AG08396 (cell line): ENCODE measurements at regions not wholly inside any gene's neighbourhood (a gene's known extent, or its start where the extent isn't known, plus 50 kb on each side); places are given as distances from the start of the nearest gene placed in this dataset.
"Not testable (repeated sequence)": the region's sequence is repeated elsewhere in the genome, so short reads cannot be mapped to it uniquely, and the experiment has no call there.

Experiments used
- DNase-seq: peaks from one replicate; pipeline ENCODE4 v3.0.0; 2012; ENCODE audit warnings: low spot score, mixed read lengths

DNA sequence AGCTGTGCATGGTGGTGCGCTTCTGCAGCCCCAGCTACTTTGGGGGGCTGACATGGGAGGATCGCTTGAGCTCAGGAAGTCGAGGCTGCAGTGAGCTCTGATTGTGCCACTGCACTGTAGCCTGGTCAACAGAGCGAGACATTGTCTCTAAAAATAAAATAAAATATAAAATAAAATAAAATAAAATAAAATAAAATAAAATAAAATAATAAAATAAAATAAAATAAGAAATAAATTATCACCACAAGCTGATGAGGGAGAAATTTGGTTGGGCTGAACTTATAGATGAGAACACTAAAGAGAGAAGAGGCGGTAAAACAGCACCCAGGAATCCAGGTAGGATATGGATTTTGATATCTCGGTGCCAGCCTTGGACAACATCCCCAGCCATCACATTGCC lies 933.7 kb downstream of the NLGN4X start:
- no peak for DNase-seq

DNA sequence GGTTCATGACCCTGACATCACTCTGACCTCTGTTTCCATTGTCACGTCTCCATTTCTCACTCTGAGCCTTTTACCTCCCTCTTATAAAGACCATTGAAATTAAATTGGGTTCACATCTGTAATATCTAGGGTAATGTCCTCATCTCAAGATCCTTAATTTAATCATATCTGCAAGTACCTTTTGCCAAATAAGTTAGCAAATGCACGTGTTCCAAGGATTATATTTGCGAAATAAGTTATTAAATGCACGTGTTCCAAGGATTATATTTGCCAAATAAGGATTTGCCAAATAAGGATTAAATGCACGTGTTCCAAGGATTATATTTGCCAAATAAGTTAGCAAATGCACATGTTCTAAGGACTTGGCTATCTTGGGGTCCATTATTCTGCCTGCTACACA lies 938.0 kb downstream of the NLGN4X start:
- no peak for DNase-seq

DNA sequence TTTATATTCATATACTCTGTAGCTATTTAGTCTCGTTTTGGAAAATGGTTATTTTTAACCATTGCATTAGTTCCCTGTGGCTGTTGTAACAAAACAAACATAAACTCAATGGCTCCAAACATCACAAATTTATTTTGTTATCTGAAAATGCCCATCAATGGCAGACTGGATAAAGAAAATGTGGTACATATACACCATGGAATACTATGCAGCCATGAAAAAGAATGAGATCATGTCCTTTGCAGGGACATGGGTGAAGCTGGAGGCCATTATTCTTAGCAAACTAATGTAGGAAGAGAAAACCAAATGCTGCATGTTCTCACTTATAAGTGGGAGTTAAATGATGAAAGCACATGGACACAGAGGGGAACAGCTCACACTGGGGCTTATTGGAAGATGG lies 938.7 kb downstream of the NLGN4X start:
- DNase-seq: not testable (repeated sequence)

DNA sequence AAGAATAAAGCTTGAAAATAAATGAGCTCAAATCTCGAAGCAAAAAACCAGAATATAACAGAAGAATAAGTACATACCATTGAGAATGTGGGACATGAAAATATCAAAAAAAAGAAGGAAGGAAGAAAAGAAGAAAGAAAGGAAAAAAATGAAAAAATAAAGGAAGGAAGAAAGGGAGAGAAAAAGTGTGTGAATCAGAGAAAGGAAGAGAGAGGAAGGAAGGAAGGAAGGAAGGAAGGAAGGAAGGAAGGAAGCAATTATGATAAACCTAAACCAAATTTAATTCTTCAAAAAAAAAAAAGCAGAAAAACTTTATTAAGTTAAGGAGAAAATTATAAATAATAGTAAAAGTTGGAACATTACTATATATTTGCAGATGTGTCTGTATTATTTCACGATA lies 949.8 kb downstream of the NLGN4X start:
- DNase-seq: no peak

DNA sequence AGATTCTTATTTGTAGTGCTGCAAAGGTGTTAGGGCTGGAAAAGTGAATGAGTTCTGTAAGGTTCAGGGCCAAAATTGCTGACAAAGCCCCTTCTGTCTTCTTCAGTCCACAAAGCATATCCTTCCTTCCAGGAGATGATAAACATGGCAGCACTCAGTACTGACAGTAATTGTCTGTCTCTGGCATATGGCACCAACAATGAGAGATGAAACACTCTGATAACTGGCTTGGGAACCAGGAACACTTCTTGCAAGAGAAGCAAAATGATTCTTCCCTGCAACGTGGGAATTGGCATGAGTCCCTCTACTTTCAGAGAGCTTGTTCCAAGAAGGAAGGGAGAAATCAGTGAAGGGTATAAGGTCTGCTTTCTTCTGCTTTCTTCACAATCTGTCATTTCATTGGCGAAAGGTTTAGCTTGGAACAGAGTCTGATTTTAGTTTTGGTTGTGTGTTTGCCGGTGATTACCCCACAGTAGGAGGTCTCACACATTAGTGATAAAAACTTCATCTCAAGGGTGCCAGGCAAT lies 963.3 kb downstream of the NLGN4X start:
- DNase-seq: no peak

DNA sequence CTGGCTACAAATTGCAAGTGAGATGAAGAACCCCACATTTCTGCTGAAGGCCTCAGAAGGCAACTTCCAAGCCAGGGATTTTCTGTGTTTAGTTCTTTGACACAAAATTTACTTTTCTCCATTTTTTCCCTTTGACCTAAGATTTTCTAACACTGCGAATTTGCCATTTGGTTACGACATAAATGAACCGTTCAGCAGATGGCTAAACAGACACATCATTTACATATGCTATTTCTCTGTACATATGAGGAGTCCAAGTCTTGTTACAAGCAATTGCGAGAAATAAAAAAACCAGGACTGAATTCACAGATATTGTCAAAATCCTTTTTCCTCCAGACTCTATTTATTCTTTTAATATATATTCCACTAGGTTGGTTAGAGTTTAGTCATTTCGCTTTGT lies 978.6 kb downstream of the NLGN4X start:
- DNase-seq: no peak

DNA sequence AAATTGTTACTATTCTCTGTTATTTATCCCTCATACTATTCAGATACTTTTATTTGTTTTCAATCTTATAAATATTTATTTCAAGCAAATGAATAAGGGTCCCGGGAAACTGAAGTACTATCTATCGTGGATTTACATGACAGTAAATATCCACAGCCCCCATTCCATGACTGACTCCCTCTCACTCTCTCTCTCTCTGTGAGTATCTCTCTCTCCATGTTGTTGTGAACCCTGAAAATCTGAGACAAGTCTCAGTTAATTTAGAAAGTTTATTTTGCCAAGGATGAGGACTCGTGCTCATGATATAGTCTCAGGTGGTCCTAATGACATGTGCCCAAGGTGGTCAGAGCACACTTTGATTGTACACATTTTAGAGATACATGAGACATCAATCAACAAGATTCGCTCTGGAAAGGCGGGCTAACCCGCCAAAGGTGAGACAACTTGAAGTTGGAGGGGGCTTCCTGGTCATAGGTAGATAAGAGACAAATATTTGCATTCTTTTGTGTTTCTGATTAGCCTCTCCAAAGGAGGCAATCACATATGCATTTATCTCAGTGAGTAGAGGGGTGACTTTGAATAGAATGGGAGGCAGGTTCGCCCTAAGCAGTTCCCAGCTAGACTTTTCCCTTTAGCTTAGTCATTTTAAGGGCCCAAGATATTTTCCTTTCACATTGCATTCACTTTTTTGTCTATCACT lies 986.4 kb downstream of the NLGN4X start:
- no peak for DNase-seq

DNA sequence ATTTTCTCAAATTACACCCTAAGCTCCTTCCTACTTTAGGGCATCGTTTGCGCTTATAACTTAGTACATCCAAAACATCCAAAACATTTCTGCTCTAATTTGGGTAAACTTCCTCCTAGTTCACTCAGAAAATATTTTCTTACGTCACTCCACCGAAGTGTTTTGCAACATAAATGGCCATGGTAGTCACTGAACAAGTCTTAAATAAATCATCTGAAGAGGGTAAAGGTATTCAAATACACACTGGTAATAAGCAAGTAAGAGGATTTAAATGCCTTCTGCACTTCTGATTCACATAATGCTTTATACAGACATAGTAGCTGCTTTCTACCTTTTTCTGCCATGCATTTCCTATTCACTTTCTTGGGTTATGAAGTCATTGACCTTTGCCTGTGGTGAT lies 991.9 kb downstream of the NLGN4X start:
- no peak for DNase-seq

DNA sequence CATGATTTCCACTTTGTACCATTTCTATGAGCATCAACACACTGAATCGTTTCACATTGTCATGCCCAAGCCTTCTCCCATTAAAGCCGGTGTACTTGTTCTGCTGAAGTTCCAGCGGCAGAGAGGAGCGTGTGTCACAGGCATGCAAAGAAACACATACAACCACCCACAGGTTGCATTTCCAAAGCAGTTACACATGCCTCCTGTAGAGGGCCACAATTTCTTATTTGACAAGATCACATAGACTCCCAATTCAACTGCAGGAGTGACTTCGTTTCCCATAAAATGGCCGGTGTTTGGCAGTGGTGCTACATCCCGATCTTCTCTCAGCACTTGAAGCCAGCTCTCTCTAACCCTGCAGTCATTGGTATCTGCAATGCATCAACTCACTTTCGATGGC lies 992.6 kb downstream of the NLGN4X start:
- no peak for DNase-seq

DNA sequence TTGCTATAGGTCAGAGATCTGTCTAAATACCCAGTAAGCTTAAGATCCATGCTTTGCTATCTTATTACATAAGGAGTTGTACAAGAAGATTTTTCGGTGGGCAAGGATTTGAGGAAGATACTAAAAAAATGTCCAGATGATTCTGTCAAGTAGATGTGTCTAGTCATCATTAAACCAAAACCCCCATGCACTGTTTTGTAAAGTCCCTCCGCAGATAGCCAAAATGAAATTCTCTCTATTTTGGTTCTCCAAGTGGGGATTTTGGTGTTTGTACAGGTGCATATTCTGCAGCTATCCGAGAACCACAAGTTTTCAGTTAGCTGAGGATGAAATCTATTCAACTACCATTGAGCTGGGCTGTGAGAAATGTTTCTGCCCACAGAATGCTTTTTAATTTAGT lies 994.8 kb downstream of the NLGN4X start:
- DNase-seq: no peak

DNA sequence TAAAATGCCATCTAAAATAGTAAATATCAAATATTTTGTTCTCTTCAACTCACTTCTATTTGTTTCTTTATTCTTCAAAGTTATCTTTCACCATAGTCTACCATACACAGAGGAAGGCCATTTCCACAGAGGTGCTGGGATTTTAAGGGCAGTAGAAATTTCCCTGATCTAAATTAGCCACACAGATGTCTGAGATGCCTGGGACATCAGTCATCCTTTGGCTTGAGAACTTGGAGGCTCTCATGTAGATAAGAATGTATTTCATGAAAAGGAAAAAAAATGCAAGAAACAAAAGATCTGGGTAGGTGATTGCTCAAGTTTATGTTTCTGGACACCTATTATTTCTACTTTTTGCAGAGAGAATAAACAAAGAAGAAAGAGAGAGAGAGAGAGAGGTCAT lies 1008.2 kb downstream of the NLGN4X start:
- DNase-seq: no peak

DNA sequence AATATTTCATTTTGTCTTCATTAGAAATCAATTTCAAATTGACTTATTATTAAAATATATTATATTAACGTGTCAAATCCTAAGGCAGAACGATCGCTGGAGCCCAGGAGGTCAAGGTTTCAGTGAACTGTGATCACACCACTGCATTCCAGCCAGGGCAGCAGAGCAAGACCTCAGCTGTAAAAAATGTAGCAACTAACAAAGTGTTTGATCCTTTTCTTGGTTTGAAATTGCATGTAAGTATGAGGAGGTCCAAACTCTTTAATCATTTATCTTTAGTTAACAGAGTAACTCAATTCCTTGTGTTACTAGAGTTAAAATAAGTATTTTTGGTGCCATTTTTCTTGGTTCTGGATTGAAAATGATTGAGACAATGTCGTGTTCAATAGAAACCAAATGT lies 1033.9 kb downstream of the NLGN4X start:
- DNase-seq: no peak

DNA sequence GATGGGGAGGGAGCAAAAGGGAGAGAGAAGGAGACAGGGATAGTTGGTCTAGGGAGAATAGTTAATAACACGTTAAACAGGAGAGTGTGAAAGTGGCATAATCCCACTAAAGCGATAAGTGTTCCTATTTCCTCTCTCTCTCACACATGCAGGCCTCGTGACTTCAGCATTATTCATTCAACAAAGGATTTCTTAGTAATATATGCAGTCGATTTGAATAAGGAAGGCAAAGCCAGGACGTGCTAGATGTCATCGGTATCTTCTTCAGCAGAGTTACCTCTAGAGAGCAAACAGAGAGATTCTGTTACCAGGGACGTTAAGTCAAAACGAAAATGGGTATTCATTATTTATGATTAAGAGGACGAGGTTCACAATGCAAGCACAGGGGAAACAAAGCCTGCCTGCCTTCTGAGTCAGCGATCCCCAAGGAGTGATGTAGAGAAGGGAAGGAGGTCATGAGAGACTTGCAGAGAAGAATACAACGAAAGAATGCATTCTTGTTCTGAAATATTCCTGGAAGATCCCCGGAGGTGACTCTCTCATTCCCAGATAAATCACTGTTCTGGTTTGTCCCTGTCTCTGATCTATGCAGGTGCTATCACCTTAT lies 1048.4 kb downstream of the NLGN4X start:
- DNase-seq: no peak

DNA sequence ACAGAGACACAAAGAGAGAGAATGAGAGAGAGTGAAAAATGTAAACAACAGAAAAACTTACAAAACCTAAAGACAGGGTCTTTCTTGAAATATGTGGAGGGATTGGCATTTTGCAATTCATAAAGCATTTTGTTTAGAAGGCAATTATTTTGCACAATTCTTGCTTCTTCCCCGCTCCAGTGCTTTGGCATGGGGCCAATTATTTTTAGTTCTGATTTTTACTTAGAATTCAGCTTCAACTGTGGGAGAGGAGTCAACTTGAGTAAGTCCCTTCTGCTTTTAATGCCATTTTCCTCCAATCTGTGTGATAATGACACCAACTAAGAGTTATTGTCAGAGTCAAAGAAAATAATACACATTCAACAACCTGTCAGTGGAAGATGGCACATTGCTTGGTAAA lies 1051.9 kb downstream of the NLGN4X start:
- DNase-seq: no peak

DNA sequence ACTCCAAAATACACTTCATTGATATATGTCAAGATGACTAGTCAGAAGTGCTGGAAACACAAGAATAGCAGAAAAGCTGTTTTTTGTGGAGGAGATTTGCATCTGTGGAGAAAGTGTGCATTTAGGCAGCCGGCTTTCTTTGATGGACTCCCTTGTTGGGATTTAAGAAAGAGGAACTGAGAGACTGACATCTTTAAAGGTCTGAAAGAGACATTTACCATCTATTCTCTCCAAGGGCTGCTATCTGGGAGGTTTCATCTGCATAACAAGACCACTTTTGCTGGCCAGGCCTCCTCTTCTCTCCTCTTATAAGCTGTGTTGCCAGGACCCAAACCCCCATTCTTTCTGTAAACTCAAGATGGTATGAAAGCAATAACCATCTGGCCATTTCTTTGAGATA lies 1065.0 kb downstream of the NLGN4X start:
- no peak for DNase-seq

DNA sequence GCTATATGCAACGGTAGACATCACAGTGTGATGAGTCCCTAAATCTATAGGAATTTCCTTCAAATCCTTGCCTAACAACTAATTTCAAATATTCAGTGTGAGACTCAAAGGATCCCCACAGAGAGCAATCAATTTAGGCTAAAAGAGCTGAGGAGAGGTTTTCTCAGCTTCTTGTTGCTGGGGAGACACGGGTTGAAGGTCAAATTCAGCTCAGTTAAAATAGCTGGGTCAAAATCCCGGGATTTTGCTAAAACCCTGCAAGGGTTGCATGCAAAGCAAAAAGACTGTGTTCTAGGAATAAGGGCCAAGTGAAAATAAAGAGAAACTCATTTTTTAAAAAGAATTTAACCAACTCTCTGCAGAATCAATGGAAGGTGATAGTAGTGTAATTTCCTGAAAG lies 1073.4 kb downstream of the NLGN4X start:
- no peak for DNase-seq

DNA sequence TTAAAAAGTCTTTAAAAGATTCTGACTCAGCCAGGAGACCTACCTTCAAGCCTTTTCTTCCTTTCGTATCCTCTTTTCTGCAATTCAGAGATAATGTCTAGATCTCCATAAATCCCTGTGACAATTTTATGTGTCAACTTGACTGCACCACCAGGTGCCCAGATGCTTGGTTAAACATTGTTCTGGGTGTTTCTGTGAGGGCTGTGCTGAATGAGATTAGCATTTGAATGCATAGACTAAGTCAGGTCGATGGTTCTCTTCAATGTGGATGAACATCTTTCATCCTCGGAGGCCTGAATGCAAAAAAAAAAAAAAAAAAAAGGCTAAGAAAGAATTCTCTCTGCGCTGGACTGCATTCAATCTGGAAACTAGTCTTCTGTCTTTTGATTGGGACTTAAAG lies 1082.7 kb downstream of the NLGN4X start:
- no peak for DNase-seq

DNA sequence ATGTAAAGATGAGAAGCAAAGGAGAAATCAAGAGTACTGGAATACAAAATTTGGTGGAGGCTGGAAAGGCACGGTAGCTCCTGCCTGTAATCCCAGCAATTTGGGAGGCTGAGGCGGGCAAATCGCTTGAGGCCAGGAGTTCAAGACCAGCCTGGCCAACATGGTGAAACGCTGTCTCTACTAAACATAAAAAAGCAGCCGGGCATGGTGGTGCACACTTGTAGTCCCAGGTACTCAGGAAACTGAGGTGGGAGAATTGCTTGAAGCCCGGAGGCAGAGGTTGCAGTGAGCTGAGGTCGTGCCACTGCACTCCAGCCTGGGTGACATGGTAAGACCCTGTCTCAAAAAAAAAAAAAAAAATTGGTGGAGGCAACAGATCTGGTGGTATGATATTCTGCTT lies 1086.0 kb downstream of the NLGN4X start:
- no peak for DNase-seq

DNA sequence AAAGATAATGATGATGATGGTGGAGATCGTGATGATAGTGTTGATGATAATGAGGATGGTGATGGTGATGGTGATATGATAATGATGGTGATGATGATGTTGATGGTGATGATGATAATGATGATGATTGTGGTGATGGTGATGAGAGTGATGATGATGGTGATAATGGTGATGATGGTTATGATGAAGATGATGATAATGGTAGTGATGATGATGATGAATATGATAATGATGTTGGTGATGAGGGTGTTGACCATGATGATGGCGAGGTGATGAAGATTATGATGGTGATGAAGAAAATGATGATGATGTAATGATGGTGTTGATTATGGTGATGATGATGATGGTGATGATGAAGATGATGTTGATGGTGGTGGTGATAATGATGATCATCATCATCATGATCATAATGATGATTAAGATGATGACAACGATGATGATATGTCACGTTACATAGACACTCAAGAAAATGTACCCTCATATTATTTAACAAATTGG lies 1106.4 kb downstream of the NLGN4X start:
- no peak for DNase-seq

DNA sequence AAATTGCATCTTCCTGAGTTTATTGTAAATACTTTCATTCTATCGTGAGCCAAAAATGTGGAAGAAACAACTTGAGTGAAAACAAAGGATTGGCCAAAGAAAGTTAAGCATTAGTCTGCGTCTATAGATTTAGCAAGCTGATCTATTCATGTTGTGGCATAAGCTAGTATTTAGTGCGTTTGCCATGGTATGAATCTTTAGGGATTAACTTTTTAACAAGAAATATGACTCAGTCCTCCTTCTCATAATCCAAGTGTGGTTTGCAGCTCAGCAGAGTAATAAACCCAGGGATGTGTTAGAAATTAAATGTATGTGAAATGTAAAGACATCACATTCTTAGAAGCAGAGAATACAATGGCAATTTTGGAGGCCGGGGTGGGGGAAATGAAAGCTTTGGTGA lies 1110.9 kb downstream of the NLGN4X start:
- no peak for DNase-seq

DNA sequence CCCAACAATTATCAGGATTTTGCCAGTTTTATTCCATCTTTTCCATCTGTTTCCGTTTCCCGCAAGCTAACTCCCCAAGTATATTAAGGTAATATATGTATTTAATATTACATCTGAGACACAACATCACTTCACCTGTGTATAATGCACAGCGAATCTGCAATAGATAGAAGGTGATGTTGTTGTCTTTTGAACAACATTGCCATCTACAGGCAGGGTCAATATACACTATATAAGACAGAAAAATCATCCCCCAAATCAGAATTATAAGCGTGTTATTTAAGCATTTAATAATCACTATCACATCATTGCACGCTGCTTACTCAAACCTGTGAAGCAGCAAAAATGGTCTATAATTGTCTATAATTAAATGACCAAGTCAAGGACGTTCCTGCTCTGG lies 1115.5 kb downstream of the NLGN4X start:
- no peak for DNase-seq

DNA sequence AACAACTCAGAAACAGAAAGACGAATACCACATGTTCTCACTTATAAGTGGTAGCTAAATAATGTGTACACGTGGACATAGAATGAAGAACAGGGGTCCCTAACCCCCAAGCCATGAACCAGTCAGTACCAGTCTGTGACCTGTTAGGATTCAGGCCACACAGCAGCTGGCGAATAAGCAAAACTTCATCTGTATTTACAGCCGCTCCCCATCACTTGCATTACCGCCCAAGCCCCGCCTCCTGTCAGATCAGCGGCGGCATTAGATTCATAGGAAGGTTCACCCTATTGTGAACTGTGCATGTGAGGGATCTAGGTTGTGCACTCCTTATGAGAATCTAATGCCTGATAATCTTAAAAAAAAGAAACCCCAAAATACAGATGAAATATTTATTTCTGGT lies 1128.7 kb downstream of the NLGN4X start:
- no peak for DNase-seq

DNA sequence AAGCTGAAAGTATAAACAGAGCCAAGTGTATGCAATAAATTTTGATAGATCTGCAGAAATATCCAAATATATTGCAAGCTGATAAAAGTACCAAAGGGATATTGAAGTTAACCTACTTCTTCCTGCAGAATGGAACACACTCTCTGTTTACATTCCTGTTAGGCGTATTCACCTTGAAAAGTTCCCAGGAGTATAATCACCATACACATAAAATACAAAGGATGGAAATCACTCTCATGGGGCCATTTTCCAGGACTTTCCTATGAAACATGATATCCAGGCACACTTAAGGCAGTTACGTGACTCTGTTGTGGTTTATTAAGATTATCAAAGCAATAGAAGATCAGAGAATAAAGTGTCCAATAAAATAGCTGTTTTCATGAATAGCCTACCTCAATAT lies 1142.3 kb downstream of the NLGN4X start:
- DNase-seq: no peak

DNA sequence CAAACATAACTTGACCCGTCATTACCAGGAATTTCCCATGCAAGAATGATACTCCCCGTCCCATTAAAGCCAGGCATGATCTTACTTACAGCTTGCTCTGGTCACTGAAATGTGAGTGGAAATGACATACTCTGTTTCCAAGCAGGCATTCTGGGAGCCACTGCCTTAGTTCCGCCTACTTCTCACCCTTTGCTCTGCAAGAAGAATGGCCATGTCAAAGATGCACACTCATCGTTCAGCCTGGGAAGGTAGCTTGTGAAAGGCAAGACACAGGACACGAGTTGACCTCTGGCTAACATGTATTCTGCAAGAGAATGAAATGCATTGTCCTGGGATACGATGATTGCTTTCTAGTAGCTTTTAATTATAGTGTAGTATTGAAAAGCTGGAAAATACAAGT lies 1144.4 kb downstream of the NLGN4X start:
- no peak for DNase-seq
